Ascending aorta (tissue), 2 donors: ENCODE measurements at regions not wholly inside any gene's neighbourhood (a gene's known extent, or its start where the extent isn't known, plus 50 kb on each side); places are given as distances from the start of the nearest gene placed in this dataset.

ENCODE experiments used
- DNase-seq, 2 donors: peaks; one replicate each; pipeline ENCODE4 v3.0.0-alpha.2; 2019; ENCODE audit warnings: low spot score in 2 of 2
- H3K27ac ChIP-seq, 2 donors: fragments of 200-600 bp; sonication (generic); one replicate each; pipeline ENCODE4 v1.5.1; 2016 to 2017; ENCODE audit warnings: mild to moderate bottlenecking in 1 of 2
- H3K27me3 ChIP-seq: fragments of 200-600 bp; sonication (generic); one replicate; pipeline ENCODE4 v1.5.1; 2017
- H3K36me3 ChIP-seq, 2 donors: fragments of 200-600 bp; sonication (generic); one replicate each; pipeline ENCODE4 v1.5.1; 2016
- H3K4me1 ChIP-seq, 2 donors: fragments of 200-600 bp; sonication (generic); one replicate each; pipeline ENCODE4 v1.5.1; 2016 to 2017; ENCODE audit warnings: mild to moderate bottlenecking in 1 of 2
- H3K4me3 ChIP-seq, 2 donors: fragments of 200-600 bp; sonication (generic); one replicate each; pipeline ENCODE4 v1.5.1; 2016 to 2017; ENCODE audit warnings: mild to moderate bottlenecking in 1 of 2
- H3K9me3 ChIP-seq, 2 donors: fragments of 200-600 bp; sonication (generic); one replicate each; pipeline ENCODE4 v1.5.1; 2016
- intact Hi-C: fragments of 100-400 bp; cut with DNase I; formaldehyde crosslinking; loops from one replicate; pipeline ENCODE4 v1.15.1; 2023
- TF ChIP-seq, protein P1 (sequence below), 3 experiments: fragments of 200-600 bp in 2 of 3; fragments of 450-650 bp in 1 of 3; sonication (generic) in 2 of 3; IDR thresholded peaks; one replicate each; pipeline ENCODE4 v1.5.1; 2016 to 2019; ENCODE audit warnings: antibody characterized with exemption in 3 of 3, mild to moderate bottlenecking in 1 of 3, moderate library complexity in 1 of 3

DNA sequence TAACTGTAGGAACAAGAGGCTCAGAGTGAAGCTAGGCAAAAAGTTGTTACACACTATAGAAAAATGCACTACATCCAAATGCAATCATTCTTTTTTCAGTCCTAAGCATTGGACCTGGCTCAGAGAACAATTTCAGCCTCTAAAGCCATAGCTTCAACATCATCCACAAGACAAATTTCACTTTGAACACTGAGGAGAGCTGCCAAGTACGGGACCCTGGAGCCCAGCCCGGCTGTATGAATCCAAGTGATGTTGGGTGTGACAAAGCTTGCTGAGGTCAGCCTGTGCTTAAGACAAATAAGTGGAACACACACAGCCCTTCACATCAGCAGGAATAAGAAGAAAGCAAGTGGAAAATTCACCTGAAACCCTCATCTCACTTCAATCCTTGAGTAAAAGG, 233.1 kb upstream of the PFKP start:
- Histone ChIP-seq H3K27me3 (no peaks in the 10 kb centered on the region), H3K36me3 (no peaks in the 10 kb centered on the region), H3K27ac (no peak overlapping the region), H3K9me3 (no peaks in the 10 kb centered on the region), H3K4me3 (no peak overlapping the region), H3K4me1 (no peaks in the 10 kb centered on the region)
- intact Hi-C loops: no loop called here
- TF ChIP-seq, protein P1, sequence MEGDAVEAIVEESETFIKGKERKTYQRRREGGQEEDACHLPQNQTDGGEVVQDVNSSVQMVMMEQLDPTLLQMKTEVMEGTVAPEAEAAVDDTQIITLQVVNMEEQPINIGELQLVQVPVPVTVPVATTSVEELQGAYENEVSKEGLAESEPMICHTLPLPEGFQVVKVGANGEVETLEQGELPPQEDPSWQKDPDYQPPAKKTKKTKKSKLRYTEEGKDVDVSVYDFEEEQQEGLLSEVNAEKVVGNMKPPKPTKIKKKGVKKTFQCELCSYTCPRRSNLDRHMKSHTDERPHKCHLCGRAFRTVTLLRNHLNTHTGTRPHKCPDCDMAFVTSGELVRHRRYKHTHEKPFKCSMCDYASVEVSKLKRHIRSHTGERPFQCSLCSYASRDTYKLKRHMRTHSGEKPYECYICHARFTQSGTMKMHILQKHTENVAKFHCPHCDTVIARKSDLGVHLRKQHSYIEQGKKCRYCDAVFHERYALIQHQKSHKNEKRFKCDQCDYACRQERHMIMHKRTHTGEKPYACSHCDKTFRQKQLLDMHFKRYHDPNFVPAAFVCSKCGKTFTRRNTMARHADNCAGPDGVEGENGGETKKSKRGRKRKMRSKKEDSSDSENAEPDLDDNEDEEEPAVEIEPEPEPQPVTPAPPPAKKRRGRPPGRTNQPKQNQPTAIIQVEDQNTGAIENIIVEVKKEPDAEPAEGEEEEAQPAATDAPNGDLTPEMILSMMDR (IDR thresholded peaks at IDR 0.05): no peak
- no peak for DNase-seq

DNA sequence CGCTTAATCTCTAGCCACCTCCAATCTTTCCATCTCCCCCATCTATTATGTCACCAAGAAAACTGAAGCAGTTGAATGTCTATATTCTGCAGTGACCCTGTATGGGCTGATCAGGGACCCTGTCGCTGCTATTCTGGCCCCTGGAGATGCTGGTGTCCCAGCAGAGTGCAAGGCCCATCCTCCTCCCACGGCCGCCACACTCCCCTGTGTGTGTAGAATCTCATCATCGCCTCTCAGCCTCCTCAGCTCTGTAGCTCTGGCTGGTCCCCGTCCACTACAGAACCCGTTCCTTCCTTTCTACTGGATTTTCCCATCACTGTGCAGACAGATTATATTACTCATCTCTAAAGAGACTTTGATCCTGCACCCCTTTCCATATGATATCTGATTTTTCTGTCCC, 235.8 kb upstream of the PFKP start:
- Histone ChIP-seq H3K27me3 (no peaks in the 10 kb centered on the region), H3K9me3 (no peaks in the 10 kb centered on the region), H3K4me3 (no peak overlapping the region), H3K36me3 (no peaks in the 10 kb centered on the region), H3K4me1 (no peaks in the 10 kb centered on the region), H3K27ac (no peak overlapping the region)
- intact Hi-C loops: no loop called here
- DNase-seq: no peak
- TF ChIP-seq, protein P1 (IDR thresholded peaks at IDR 0.05): no peak

DNA sequence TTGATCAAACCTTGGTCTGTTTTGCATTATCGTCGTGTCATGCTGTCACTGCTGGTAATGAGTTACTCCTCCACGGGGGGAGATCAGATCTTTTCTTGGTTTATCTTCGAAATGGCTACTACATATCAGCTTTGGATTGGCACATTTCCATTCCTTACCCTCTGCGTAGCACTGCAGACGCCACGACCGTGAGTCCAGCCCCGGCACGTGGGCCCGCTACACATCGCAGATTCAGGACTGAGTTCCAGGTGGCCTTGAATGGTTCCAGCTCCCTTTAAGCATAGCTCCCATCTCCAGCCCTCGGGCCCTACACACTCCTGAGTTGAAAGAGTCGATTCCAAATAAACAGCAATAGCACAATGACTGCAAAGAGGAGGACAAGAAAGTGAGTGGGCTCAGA, 238.6 kb upstream of the PFKP start:
- Histone ChIP-seq H3K36me3 (no peaks in the 10 kb centered on the region), H3K4me1 (no peaks in the 10 kb centered on the region), H3K27ac (no peak overlapping the region), H3K9me3 (no peaks in the 10 kb centered on the region), H3K4me3 (no peak overlapping the region), H3K27me3 (no peaks in the 10 kb centered on the region)
- TF ChIP-seq, protein P1 (IDR thresholded peaks at IDR 0.05): no peak
- intact Hi-C loops: no loop called here
- no peak for DNase-seq

DNA sequence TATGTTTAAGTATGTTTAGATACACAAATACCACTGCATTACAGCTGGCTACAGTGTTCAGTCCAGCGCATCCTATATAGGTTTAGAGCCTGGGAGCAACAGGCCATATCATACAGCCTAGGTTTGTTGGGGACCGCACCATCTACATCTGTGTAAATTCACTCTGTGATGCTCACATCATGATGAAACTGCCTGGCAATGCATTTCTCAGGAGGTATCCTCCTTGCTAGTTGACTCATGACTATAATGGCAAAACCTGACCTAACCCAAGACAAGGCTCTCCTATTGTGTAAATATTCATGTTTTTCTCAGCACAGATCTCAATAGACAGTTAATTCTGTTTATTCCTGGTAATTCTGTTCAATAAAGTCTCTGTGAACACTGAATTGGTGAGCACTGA, 240.7 kb upstream of the PFKP start:
- Histone ChIP-seq H3K9me3 (no peaks in the 10 kb centered on the region), H3K36me3 (no peaks in the 10 kb centered on the region), H3K27ac (no peak overlapping the region), H3K27me3 (no peaks in the 10 kb centered on the region), H3K4me1 (no peaks in the 10 kb centered on the region), H3K4me3 (no peak overlapping the region)
- intact Hi-C loops: no loop called here
- no peak for DNase-seq
- TF ChIP-seq, protein P1 (IDR thresholded peaks at IDR 0.05): no peak

- Histone ChIP-seq H3K36me3 (no peaks in the 10 kb centered on the region), H3K4me3 (no peak overlapping the region), H3K27ac (no peak overlapping the region), H3K9me3 (no peaks in the 10 kb centered on the region), H3K27me3 (no peaks in the 10 kb centered on the region), H3K4me1 (no peaks in the 10 kb centered on the region)
- TF ChIP-seq, protein P1 (IDR thresholded peaks at IDR 0.05): no peak
- intact Hi-C loops: no loop called here
- DNase-seq: no peak
Observed at GRCh38 chr10:2825841-2826240, 241.5 kb upstream of the PFKP start.

GRCh38 chr10:2817940-2818636, 249.3 kb upstream of the PFKP start:
- no peaks in the 10 kb centered on the region for H3K27me3 ChIP-seq
- intact Hi-C loops: no loop called here
- no peak for DNase-seq
- TF ChIP-seq, protein P1 (IDR thresholded peaks at IDR 0.05): no peak
- no peaks in the 10 kb centered on the region for H3K9me3 ChIP-seq
- H3K4me3 ChIP-seq: no peak overlapping the region
- no peaks in the 10 kb centered on the region for H3K4me1 ChIP-seq
- H3K36me3 ChIP-seq: no peaks in the 10 kb centered on the region
- no peak overlapping the region for H3K27ac ChIP-seq
